Limb (tissue), 2 donors: ENCODE measurements at regions not wholly inside any gene's neighbourhood (a gene's known extent, or its start where the extent isn't known, plus 50 kb on each side); places are given as distances from the start of the nearest gene placed in this dataset.
"Not testable (repeated sequence)": the region's sequence is repeated elsewhere in the genome, so short reads cannot be mapped to it uniquely, and the experiment has no call there.

Source experiments
- DNase-seq, 2 donors: peaks; one replicate each; pipeline ENCODE4 v3.0.0-alpha.2; 2016; ENCODE audit errors: extremely low spot score in 2 of 2

DNA sequence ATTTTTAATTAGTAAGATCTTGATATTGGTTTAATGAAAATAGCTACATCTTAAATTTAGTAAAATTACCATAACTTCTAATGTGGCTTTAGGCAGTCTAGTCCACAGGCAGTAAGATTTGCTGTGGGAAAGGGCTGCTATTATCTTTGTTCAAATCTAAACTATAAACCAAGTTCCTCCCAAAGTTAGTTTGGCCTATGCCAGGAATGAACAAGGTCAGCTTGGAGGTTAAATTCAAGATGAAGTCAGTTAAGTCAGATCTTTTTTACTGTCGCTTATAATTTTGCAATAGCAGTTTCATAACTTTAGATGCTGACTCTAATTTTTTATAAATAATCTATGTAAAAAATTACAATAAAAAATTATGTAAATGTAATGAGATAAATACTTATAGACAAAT lies 1016.9 kb upstream of the ALCAM start:
- no peak for DNase-seq

DNA sequence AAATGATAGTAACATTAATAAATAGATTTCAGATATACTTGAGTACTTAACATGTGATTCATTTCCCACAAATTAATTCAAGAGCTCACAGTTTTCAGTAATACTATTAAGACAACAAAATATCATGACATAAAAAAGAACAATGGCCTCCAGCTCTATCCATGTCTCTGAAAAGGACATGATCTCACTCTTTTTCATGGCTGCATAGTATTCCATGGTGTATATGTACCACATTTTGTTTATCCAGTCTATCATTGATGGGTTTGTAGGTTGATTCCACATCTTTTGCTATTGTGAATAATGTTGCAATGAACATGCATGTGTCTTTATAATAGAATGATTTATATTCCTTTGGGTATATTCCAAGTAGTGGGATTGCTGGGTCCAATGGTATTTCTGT lies 1012.8 kb upstream of the ALCAM start:
- no peak for DNase-seq

DNA sequence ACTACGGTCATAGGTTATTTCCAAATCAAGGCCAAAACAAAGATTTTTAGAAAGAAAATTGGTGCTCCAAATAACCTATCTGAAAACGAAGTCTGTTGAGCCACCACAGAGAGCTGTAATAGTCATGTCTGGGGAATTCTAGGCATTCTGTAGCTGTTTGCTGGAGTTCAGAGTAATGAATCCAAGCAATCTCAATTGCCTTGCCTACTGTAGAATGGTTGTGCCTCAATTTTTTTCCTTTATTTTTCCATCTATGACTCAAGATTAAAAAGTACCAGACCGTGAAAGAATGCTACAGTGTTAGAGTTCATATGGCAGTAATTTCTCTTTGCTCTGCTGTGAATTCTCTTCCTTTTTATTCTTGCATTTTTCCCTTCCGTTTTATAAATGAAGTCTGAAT lies 1007.2 kb upstream of the ALCAM start:
- no peak for DNase-seq

GRCh38 chr3:104360038-104360437 lies 1006.7 kb upstream of the ALCAM start:
- no peak for DNase-seq

DNA sequence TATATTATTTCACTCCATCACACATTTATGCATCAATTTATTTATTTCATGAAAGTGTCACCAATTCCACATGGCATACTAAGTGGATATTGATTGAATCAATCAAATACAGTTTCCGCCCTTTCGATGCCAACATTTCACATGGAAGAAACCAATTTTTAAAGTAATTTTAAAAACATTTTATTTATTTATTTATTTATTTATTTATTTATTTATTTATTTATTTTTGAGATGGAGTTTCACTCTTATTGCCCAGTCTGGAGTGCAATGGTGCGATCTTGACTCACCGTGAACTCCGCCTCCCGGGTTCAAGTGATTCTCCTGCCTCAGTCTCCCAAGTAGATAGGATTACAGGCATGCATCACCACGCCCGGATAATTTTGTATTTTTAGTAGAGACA lies 1005.0 kb upstream of the ALCAM start:
- not testable (repeated sequence) for DNase-seq

- DNase-seq = no peak
These were observed 1004.4 kb upstream of the ALCAM start for GRCh38 chr3:104362319-104362718.

- DNase-seq = no peak
These were observed 999.7 kb upstream of the ALCAM start for GRCh38 chr3:104367000-104367399.

- no peak for DNase-seq
These were observed 997.9 kb upstream of the ALCAM start for GRCh38 chr3:104368760-104369159.

GRCh38 chr3:104385421-104385820 lies 981.3 kb upstream of the ALCAM start:
- DNase-seq = no peak

DNA sequence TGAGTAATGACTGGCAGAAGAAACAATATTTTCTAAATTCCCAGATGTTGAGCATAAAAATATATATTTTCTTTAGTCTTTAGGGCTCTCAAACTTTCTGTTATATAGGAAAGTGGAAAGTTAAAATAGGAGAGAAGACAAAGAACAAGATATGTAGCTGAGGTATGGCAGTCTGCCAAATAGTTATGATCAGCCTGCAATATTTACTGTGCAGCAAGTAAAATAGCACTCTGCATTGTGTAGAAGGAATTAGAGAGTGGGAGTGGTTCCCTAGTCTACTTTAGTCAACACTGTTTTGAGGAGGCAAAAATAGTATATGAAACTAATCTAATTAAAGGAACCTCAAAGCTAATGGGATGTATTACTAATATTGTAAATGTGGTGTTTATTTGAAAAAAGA lies 978.1 kb upstream of the ALCAM start:
- DNase-seq = peak in 1 of 2 donors; percentile 30

DNA sequence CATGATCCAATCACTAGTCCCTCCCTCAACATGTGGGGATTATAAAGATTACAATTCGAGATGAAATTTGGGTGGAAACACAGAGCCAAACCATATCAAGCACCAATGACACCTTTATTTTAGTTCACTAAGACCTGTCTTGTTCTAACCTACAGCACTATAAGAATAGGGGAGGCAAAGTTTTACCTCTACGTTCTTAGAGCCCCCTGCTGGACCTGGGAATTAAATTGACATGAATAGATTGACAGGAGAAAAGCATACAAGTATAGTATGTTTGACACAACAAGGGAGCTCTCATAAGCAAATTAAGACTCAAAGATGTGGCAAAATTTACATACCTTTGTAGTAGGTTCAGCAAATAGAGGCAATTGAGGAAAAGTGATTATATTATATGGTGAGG lies 974.4 kb upstream of the ALCAM start:
- no peak for DNase-seq

DNA sequence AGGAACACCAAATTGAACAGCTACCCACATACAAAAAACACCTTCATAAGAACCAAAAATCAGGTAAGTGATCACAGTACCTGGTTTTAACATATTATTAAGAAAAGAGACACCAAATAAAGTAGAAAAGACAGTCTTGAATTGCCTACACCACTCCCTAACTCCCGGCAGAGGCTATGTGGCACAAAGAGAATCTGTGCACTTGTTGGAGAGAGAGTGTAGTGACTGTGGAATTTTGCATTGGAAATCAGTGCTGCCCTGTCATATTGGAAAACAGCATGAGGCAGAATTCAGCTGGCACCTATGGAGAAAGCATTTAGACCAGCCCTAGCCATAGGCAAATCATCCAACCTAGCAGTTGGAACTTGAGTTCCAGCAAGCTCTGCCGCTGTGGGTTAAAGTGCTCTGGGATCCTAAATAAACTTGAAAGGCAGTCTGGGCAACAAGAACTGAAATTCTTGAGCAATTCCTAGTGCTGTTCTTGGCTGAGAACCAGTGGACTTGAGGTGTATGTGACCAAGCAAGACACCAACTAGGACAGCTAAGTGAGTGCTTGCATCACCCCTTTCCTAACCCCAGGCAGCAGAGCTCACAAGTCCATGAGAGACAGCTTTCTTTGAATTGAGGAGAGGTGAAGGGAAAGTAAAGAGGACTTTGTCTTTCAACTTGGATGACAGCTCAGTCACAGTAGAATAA lies 969.6 kb upstream of the ALCAM start:
- DNase-seq = no peak

- no peak for DNase-seq
These were observed 969.0 kb upstream of the ALCAM start for GRCh38 chr3:104397713-104398112.

DNA sequence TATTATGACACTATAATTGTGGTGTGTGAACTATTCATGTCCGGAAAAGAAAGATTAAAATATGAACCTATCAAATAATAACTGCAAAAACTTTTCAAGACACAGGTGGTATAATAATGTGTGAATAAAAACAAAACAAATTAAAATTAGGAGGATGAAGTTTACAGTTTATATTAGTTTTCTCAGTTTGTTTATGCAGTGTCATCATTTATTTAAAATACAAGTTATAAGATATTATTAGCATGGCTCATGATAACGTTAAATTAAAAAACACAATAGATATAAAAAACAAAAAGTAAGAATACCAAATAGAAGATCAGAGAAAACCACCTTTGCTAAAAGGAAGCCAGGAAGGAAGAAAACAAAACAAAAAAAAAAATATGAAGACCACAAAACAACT lies 963.8 kb upstream of the ALCAM start:
- no peak for DNase-seq

GRCh38 chr3:104411757-104412156 lies 955.0 kb upstream of the ALCAM start:
- DNase-seq = no peak

DNA sequence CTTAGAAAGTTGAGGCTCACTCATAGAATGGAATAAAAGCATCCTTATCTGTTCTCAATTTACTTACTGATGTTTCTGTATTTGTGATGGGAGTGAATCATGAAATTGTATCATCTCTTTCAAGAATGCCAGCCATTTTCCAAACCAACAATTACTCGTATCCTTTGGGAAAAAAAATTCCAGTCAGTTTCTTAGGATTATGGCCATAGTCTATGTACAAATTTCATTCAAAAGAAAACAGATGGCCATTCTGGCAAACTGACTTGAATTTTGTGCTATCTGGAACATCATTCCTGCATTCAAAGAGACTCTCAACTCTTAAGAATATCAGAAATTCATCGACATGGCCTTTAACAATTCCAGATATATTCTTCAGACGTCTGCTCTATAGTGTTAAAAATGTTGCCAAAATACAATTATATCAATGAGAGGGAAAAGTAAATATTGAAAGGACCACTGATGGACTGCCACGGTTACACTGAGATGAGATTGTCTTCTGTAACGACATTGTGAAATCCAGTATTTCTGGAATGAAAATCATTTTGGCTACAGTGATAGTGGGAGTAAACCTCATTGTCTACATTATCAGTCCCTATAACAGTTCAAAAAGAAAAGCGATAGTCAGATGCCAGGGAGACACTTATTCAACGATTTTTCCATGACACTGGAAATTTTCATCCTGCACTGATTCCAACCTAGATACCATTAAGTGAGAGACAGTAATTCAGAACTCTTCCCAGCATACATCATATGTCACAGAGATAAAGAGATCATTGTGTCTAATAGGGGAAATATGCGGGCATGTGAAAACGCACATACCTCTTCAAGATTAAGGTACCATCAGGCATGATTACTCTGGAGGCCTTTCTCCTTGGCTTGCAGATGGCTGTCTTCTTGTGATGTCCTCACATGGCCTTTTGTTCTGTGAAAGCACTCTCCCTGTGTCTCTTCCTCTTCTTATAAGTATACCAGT lies 953.8 kb upstream of the ALCAM start:
- DNase-seq = no peak

GRCh38 chr3:104428337-104428925 lies 938.3 kb upstream of the ALCAM start:
- DNase-seq = no peak

- DNase-seq = no peak
These were observed 937.0 kb upstream of the ALCAM start for GRCh38 chr3:104429727-104430126.

DNA sequence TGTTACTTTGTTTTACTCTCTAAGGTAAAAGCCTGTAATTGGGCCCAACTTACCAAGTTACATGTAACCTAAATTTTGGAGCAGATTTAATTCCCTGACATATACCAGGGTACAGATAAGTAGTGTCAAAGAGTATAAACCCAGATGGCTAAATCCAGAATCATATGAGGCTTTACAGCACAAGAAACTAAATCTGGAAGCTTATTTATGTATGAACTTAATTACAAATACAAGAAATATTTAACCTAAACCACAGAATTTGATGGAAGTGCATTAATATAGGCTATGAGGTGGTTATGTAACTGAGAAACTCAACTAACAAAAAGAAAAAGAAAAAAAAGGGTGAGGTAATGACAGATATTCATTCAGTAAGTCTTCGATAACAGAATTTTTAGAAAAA lies 930.2 kb upstream of the ALCAM start:
- DNase-seq = no peak

- DNase-seq = peak in 1 of 2 donors; percentile 80
These were observed 929.5 kb upstream of the ALCAM start for GRCh38 chr3:104437131-104437750.

GRCh38 chr3:104437891-104438290 lies 928.8 kb upstream of the ALCAM start:
- DNase-seq = peak; percentile 24 to 35

DNA sequence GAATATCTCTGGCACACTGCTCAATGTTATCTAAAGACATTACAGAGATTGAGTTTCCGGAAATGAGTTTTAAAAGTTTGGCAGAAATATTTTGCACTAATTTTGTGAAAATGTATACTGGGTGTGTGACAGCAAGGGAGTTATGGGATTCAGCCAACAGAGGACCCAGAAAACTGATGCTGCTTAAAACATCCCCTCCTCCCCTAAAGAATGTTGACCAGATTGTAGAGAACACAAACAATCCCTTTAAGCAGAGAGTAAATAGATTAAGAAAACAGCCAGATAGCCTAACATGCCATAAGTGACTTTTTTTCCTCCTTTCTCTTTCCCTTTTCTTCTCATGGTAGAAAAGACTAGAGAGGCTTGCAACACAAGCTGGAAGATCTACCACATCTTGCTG lies 928.0 kb upstream of the ALCAM start:
- no peak for DNase-seq
